OCI-LY1 (cell line): ENCODE measurements at regions not wholly inside any gene's neighbourhood (a gene's known extent, or its start where the extent isn't known, plus 50 kb on each side); places are given as distances from the start of the nearest gene placed in this dataset.

Experiments
- H2AFZ ChIP-seq: fragments of 200-600 bp; sonication (generic), shearing (Covaris generic); 2 replicates; pipeline ENCODE4 v1.6.0; 2014; ENCODE audit warnings: antibody characterized with exemption, mild to moderate bottlenecking, low read length
- H3F3A ChIP-seq: fragments of 200-600 bp; sonication (generic), shearing (Covaris generic); 2 replicates; pipeline ENCODE4 v1.6.0; 2014; ENCODE audit warnings: mild to moderate bottlenecking, antibody characterized with exemption, low read length, moderate library complexity; ENCODE audit not compliant: insufficient read depth
- H3K27ac ChIP-seq: fragments of 200-600 bp; sonication (generic); 2 replicates; pipeline ENCODE4 v1.5.1; 2014; ENCODE audit warnings: low read length, mixed run types, mild to moderate bottlenecking, low read depth; ENCODE audit not compliant: poor library complexity, severe bottlenecking
- H3K27me3 ChIP-seq: fragments of 200-600 bp; sonication (generic); 2 replicates; pipeline ENCODE4 v1.6.0; 2014; ENCODE audit warnings: antibody characterized with exemption, mild to moderate bottlenecking, low read length, moderate library complexity; ENCODE audit not compliant: insufficient read depth
- H3K36me3 ChIP-seq: fragments of 200-600 bp; sonication (generic); 2 replicates; pipeline ENCODE4 v1.6.1; 2014; ENCODE audit warnings: mild to moderate bottlenecking, antibody characterized with exemption, low read length, moderate library complexity, mixed read lengths; ENCODE audit not compliant: insufficient read depth
- H3K4me1 ChIP-seq: fragments of 200-600 bp; sonication (generic); 2 replicates; pipeline ENCODE4 v1.5.1; 2014; ENCODE audit warnings: mild to moderate bottlenecking, low read length, moderate library complexity; ENCODE audit not compliant: insufficient read depth, severe bottlenecking
- H3K4me2 ChIP-seq: fragments of 200-600 bp; sonication (generic), shearing (Covaris generic); 2 replicates; pipeline ENCODE4 v1.6.1; 2014; ENCODE audit warnings: low read length
- H3K4me3 ChIP-seq: fragments of 200-600 bp; sonication (generic); 2 replicates; pipeline ENCODE4 v1.5.1; 2014; ENCODE audit warnings: low read length, low read depth, mild to moderate bottlenecking, mixed read lengths; ENCODE audit not compliant: poor library complexity, severe bottlenecking
- H3K79me2 ChIP-seq: fragments of 200-600 bp; shearing (Covaris generic); 2 replicates; pipeline ENCODE4 v1.6.1; 2016; ENCODE audit warnings: mixed run types, low read length, mixed read lengths; ENCODE audit not compliant: insufficient read depth
- H3K9ac ChIP-seq: fragments of 200-600 bp; sonication (generic), shearing (Covaris generic); 2 replicates; pipeline ENCODE4 v1.6.1; 2014; ENCODE audit warnings: mild to moderate bottlenecking, low read length, mixed read lengths
- H3K9me2 ChIP-seq: fragments of 200-600 bp; sonication (generic), shearing (Covaris generic); 2 replicates; pipeline ENCODE4 v1.6.1; 2014; ENCODE audit warnings: low read depth, mild to moderate bottlenecking, low read length, mixed read lengths
- H3K9me3 ChIP-seq: fragments of 200-600 bp; shearing (Covaris generic); 2 replicates; pipeline ENCODE4 v1.6.1; 2014; ENCODE audit warnings: low read length, mixed read lengths
- H4K20me1 ChIP-seq: fragments of 200-600 bp; sonication (generic), shearing (Covaris generic); 2 replicates; pipeline ENCODE4 v1.6.0; 2016; ENCODE audit warnings: mild to moderate bottlenecking, low read length; ENCODE audit not compliant: insufficient read depth
- CTCF ChIP-seq: fragments of 200-600 bp; sonication (generic), shearing (Covaris generic); IDR thresholded peaks from 2 replicates; pipeline ENCODE4 v1.5.1; 2017; ENCODE audit warnings: mild to moderate bottlenecking, antibody characterized with exemption, low read length, moderate library complexity, mixed read lengths
- EZH2 ChIP-seq: fragments of 200-600 bp; sonication (generic), shearing (Covaris generic); IDR thresholded peaks from 2 replicates; pipeline ENCODE4 v1.8.0; 2017; ENCODE audit warnings: borderline replicate concordance, mixed run types, mild to moderate bottlenecking, antibody characterized with exemption, low read length, moderate library complexity, mixed read lengths

- Histone ChIP-seq H3K79me2 (no peaks in the 10 kb centered on the region), H3F3A (no peaks in the 10 kb centered on the region), H3K9me3 (no peaks in the 10 kb centered on the region), H3K27me3 (no peaks in the 10 kb centered on the region), H3K9ac (no peak overlapping the region), H3K4me3 (no peak overlapping the region), H3K9me2 (no peaks in the 10 kb centered on the region), H3K36me3 (no peaks in the 10 kb centered on the region), H4K20me1 (no peaks in the 10 kb centered on the region), H2AFZ (no peak overlapping the region), H3K27ac (no peak overlapping the region), H3K4me2 (no peak overlapping the region), H3K4me1 (no peaks in the 10 kb centered on the region)
- TF ChIP-seq CTCF = no peak
- TF ChIP-seq EZH2 = no peak
Measured at GRCh38 chr4:163892417-163892816, 397.9 kb downstream of the TMA16 start.

- no peaks in the 10 kb centered on the region for H3K9me3 ChIP-seq
- no peaks in the 10 kb centered on the region for H3K4me1 ChIP-seq
- H2AFZ ChIP-seq = no peak overlapping the region
- no peak for TF ChIP-seq CTCF
- no peak for TF ChIP-seq EZH2
- H3K9me2 ChIP-seq = no peaks in the 10 kb centered on the region
- H3K36me3 ChIP-seq = no peaks in the 10 kb centered on the region
- no peak overlapping the region for H3K4me2 ChIP-seq
- H3F3A ChIP-seq = no peaks in the 10 kb centered on the region
- H3K27me3 ChIP-seq = no peaks in the 10 kb centered on the region
- H3K27ac ChIP-seq = no peak overlapping the region
- no peak overlapping the region for H3K9ac ChIP-seq
- H4K20me1 ChIP-seq = no peaks in the 10 kb centered on the region
- H3K79me2 ChIP-seq = no peaks in the 10 kb centered on the region
- no peak overlapping the region for H3K4me3 ChIP-seq
Measured at GRCh38 chr4:163895378-163896005, 401.0 kb downstream of the TMA16 start.

GRCh38 chr4:163901319-163901718, 406.8 kb downstream of the TMA16 start:
- Histone ChIP-seq H3K9ac (no peak overlapping the region), H3K4me3 (no peak overlapping the region), H3F3A (no peaks in the 10 kb centered on the region), H2AFZ (no peak overlapping the region), H3K27me3 (no peaks in the 10 kb centered on the region), H3K79me2 (no peaks in the 10 kb centered on the region), H3K27ac (no peak overlapping the region), H3K4me2 (no peak overlapping the region), H3K36me3 (no peaks in the 10 kb centered on the region), H4K20me1 (no peaks in the 10 kb centered on the region), H3K4me1 (no peaks in the 10 kb centered on the region), H3K9me2 (no peaks in the 10 kb centered on the region), H3K9me3 (no peaks in the 10 kb centered on the region)
- no peak for TF ChIP-seq CTCF
- TF ChIP-seq EZH2 = no peak
